ENCODE measurements at regions not wholly inside any gene's neighbourhood (a gene's known extent, or its start where the extent isn't known, plus 50 kb on each side); places are given as distances from the start of the nearest gene placed in this dataset.

DNA sequence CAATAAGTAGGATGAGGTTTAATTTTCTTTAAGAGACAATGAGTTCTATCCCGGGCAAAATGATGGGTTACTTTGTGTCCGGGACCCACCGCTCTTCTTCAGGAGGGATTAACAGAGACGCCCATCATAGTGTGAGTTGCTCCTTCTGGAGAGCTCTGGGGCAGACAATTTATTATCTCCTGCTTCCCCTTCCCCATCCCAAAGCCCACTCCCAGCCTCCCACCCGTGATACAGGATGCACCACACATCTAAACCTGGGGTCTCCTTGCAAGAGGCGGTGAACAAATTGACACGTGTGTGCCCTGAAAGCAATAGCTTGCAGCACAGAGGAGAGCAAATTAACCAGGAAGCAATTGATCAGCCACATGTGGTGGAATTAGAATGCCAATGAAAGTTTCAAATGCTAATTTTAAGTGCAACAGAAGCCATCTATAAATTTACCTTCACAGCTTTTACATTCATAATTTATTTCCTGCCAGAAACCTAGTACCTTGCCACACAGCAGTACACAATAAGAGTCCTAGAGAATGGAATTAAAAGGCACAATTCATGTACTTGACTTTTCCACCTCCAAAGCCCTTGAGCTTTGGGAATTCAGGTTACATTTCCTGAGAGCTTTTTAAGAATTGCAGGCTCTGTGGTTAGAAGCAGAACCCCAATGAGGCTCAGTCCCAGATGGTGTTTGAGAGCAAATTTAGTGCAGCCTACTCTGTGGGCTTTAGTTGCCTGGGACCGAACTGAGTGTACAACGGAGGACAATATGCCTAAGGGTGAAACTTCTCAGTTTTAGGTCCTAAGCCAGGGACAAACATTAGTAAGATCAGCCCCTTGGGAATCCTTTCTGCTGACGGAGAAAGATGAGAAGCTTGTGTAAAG is 399.6 kb downstream of the MED10 start:
- Histone ChIP-seq H3K27ac (no peak overlapping the region), H3K9me3 (no peaks in the 10 kb centered on the region), H3K4me3 (no peak overlapping the region), H3K27me3 (no peaks in the 10 kb centered on the region), H3K4me1 (no peaks in the 10 kb centered on the region), H3K36me3 (no peaks in the 10 kb centered on the region)
- TF ChIP-seq, protein P1, sequence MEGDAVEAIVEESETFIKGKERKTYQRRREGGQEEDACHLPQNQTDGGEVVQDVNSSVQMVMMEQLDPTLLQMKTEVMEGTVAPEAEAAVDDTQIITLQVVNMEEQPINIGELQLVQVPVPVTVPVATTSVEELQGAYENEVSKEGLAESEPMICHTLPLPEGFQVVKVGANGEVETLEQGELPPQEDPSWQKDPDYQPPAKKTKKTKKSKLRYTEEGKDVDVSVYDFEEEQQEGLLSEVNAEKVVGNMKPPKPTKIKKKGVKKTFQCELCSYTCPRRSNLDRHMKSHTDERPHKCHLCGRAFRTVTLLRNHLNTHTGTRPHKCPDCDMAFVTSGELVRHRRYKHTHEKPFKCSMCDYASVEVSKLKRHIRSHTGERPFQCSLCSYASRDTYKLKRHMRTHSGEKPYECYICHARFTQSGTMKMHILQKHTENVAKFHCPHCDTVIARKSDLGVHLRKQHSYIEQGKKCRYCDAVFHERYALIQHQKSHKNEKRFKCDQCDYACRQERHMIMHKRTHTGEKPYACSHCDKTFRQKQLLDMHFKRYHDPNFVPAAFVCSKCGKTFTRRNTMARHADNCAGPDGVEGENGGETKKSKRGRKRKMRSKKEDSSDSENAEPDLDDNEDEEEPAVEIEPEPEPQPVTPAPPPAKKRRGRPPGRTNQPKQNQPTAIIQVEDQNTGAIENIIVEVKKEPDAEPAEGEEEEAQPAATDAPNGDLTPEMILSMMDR (IDR thresholded peaks at IDR 0.05), result no peak
- TF ChIP-seq POLR2AphosphoS5 (IDR thresholded peaks at IDR 0.05) (no peak), EP300 (IDR thresholded peaks at IDR 0.05; ENCODE audit: low read depth) (no peak), POLR2A (IDR thresholded peaks at IDR 0.05) (no peak)
- in situ Hi-C loops (cut with MboI; ENCODE audit: low pct_ligation_motif_present in 1 of 4, low pct_unique_long_range_greater_than_20kb in 1 of 4, low sequenced_read_pairs in 3 of 4) (no loop called here), intact Hi-C loops (cut with DNase I; ENCODE audit: low total_unique reads) (no loop called here)
- no peak for DNase-seq
- WGBS, 2 donors (ENCODE audit: low coverage in 1 of 2), result 75 to 79% methylated on average over 7 to 10 of the region's 10 CpGs

DNA sequence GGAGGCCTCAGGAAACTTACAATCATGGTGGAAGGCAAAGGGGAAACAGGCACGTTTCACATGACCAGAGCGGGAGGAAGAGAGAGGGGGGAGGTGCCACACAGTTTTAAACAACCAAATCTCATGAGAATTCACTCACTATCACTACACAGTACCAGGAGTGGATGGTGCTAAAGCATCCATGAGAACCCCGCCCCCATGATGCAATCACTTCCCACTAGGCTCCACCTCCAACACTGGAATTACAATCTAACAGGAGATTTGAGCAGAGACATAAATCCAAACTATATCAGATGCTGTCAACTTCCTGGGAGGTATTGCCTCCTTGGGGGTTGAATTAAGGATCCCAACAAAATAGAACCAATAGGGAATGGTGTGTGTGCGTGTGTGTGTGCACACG is 407.1 kb downstream of the MED10 start:
- Histone ChIP-seq H3K27ac (no peak overlapping the region), H3K36me3 (no peaks in the 10 kb centered on the region), H3K4me1 (no peaks in the 10 kb centered on the region), H3K4me3 (no peak overlapping the region), H3K27me3 (no peaks in the 10 kb centered on the region), H3K9me3 (no peaks in the 10 kb centered on the region)
- WGBS, 2 donors (ENCODE audit: low coverage in 1 of 2), result 84% methylated on average over 5 of the region's 5 CpGs; no CpG with 5 or more reads in 1 of the 2 donors
- in situ Hi-C loops (cut with MboI; ENCODE audit: low pct_ligation_motif_present in 1 of 4, low pct_unique_long_range_greater_than_20kb in 1 of 4, low sequenced_read_pairs in 3 of 4), result no loop called here
- TF ChIP-seq, protein P1 (IDR thresholded peaks at IDR 0.05), result no peak
- no peak for TF ChIP-seq EP300 (IDR thresholded peaks at IDR 0.05; ENCODE audit: low read depth)
- TF ChIP-seq POLR2A (IDR thresholded peaks at IDR 0.05), result no peak
- no peak for TF ChIP-seq POLR2AphosphoS5 (IDR thresholded peaks at IDR 0.05)
- intact Hi-C loops (cut with DNase I; ENCODE audit: low total_unique reads), result loop anchor here (2.0 kb wide), 1 partner anchor 24 kb away; no protein-coding TSS in a partner anchor
- DNase-seq, result no peak

DNA sequence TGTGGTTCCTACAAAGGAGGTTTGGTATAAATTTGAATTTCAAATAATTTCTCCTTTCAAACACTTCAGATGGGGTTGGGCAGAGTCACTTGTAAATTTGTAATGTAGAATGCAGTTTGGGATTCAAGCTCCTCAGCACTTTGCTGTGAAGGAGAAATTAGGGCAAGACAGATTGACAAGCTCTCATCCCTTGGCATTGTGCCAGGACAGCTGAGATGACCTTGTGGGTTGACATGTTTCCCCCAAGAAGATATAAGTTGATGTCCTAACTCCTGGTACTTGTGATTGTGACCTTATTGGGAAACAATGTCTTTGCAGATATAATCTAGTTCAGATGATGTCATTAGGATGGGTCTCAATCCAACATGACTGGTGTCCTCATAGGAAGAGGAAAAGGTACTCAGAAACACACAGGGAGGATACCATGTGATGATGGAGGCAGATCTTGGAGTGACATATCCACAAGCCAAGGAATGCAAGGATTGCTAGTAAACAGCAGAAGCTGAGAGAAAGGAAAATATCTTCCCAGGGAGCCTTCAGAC is 408.3 kb downstream of the MED10 start:
- H3K27me3 ChIP-seq, result no peaks in the 10 kb centered on the region
- intact Hi-C loops (cut with DNase I; ENCODE audit: low total_unique reads), result loop anchor here (2.0 kb wide), 1 partner anchor 23 kb away; no protein-coding TSS in a partner anchor
- H3K4me3 ChIP-seq, result no peak overlapping the region
- no peak for DNase-seq
- no peak overlapping the region for H3K27ac ChIP-seq
- in situ Hi-C loops (cut with MboI; ENCODE audit: low pct_ligation_motif_present in 1 of 4, low pct_unique_long_range_greater_than_20kb in 1 of 4, low sequenced_read_pairs in 3 of 4), result no loop called here
- no peaks in the 10 kb centered on the region for H3K9me3 ChIP-seq
- H3K36me3 ChIP-seq, result no peaks in the 10 kb centered on the region
- H3K4me1 ChIP-seq, result no peaks in the 10 kb centered on the region
- TF ChIP-seq, protein P1 (IDR thresholded peaks at IDR 0.05), result no peak
- TF ChIP-seq EP300 (IDR thresholded peaks at IDR 0.05; ENCODE audit: low read depth) (no peak), POLR2AphosphoS5 (IDR thresholded peaks at IDR 0.05) (no peak), POLR2A (IDR thresholded peaks at IDR 0.05) (no peak)

DNA sequence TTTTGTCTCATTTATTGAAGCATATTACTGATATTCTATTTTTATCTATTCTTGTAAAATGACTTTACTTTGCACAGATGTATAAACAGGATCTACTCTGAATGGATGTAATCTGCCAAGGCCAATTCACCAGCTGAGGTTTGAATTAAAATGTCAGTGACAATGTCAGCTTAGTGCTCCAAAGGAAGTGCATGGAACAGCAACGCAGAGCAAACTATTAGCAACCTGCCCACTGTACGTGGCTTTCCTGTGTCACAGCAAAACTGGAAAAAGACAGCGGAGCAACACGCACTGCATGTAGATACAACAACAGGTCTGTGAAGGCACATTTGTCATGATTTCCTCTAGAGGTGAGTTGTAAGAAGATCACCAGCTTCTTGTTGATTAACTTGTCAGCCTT is 409.4 kb downstream of the MED10 start:
- H3K4me3 ChIP-seq, result no peak overlapping the region
- 85% methylated on average over 4 of the region's 4 CpGs; no CpG with 5 or more reads in 1 of the 2 donors for WGBS, 2 donors (ENCODE audit: low coverage in 1 of 2)
- TF ChIP-seq EP300 (IDR thresholded peaks at IDR 0.05; ENCODE audit: low read depth) (no peak), POLR2AphosphoS5 (IDR thresholded peaks at IDR 0.05) (no peak), POLR2A (IDR thresholded peaks at IDR 0.05) (no peak)
- TF ChIP-seq, protein P1 (IDR thresholded peaks at IDR 0.05), result no peak
- H3K4me1 ChIP-seq, result no peaks in the 10 kb centered on the region
- H3K27me3 ChIP-seq, result no peaks in the 10 kb centered on the region
- H3K9me3 ChIP-seq, result no peaks in the 10 kb centered on the region
- intact Hi-C loops (cut with DNase I; ENCODE audit: low total_unique reads), result no loop called here
- no peaks in the 10 kb centered on the region for H3K36me3 ChIP-seq
- in situ Hi-C loops (cut with MboI; ENCODE audit: low pct_ligation_motif_present in 1 of 4, low pct_unique_long_range_greater_than_20kb in 1 of 4, low sequenced_read_pairs in 3 of 4), result no loop called here
- DNase-seq, result no peak
- no peak overlapping the region for H3K27ac ChIP-seq

Measured in transverse colon (tissue), 4 donors.